ENCODE measurements at regions not wholly inside any gene's neighbourhood (a gene's known extent, or its start where the extent isn't known, plus 50 kb on each side); places are given as distances from the start of the nearest gene placed in this dataset.

DNA sequence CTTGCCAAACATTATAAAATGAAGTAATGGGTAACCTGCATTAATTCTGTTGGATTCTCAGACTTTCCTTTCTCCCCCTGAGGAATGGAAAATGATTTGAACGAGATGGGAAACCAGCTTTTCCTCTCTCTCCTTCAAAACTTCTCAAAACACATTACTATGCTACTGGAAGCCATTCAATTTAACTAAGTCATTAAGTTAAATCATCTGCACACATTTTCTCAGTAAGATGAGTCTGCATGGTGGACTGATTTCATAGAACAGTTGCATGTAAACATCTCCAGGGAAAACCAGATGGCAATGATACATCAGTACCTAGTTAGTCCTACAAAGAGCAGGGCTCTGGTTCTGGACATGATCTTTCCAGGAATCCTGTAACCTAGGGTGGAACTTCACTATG lies 59.9 kb downstream of the BMP4 start:
- DNase-seq (ENCODE audit: extremely low spot score): no peak
- TF ChIP-seq, protein P1, sequence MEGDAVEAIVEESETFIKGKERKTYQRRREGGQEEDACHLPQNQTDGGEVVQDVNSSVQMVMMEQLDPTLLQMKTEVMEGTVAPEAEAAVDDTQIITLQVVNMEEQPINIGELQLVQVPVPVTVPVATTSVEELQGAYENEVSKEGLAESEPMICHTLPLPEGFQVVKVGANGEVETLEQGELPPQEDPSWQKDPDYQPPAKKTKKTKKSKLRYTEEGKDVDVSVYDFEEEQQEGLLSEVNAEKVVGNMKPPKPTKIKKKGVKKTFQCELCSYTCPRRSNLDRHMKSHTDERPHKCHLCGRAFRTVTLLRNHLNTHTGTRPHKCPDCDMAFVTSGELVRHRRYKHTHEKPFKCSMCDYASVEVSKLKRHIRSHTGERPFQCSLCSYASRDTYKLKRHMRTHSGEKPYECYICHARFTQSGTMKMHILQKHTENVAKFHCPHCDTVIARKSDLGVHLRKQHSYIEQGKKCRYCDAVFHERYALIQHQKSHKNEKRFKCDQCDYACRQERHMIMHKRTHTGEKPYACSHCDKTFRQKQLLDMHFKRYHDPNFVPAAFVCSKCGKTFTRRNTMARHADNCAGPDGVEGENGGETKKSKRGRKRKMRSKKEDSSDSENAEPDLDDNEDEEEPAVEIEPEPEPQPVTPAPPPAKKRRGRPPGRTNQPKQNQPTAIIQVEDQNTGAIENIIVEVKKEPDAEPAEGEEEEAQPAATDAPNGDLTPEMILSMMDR (IDR thresholded peaks at IDR 0.05; ENCODE audit: control extremely low read depth, extremely low read depth, low read depth, missing control alignments): no peak
- CTCF ChIA-PET: no interaction called here
- POLR2A ChIA-PET: no interaction called here

DNA sequence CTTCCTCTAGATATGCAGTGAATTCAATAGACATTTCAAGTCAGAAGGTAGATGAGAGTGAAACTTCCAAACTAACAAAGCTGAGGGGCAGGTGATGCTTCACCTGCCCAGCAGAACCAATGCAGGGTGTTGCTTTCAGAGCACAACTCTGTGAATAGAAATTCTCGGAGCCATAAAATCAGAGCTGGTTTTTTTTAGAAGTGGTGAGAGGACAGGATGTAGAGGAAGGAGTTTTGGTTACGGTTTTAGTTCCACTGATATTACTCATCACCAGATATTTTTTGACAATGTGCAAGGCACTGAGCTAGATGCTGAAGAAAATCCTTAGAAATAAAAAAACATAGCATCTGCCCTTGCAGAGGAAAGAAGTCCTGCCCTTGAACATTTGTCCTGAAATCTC lies 62.2 kb downstream of the BMP4 start:
- peak; percentile 35 for DNase-seq (ENCODE audit: extremely low spot score)
- ChIA-PET CTCF (interaction anchor here (0.8 to 1.6 kb wide), 5 partner anchors 9 to 44 kb away, joined by 3 to 5 read pairs (median 3); no protein-coding TSS in a partner anchor), POLR2A (no interaction called here)
- TF ChIP-seq, protein P1 (IDR thresholded peaks at IDR 0.05; ENCODE audit: control extremely low read depth, extremely low read depth, low read depth, missing control alignments): no peak

DNA sequence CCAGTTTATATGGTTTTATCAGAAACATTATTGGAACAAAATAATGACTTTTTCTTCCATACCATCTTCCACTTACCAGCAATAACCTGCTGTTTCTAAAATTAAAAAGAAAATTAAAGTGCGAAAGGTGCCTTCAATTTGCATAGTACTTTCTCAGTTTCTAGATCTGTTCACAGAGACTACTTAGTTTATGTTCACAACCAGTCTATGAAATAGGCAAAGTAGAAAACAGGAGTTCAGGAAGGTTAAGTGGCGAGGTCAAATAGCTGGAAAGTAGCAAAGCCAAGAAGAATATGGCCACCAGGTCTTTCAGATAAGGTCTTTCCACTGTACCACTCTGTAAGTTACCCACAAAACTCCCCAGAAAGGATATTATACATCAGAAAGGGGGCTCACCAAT lies 63.3 kb downstream of the BMP4 start:
- no peak for DNase-seq (ENCODE audit: extremely low spot score)
- ChIA-PET CTCF (interaction anchor here (1.2 to 1.5 kb wide), 2 partner anchors 10 to 281 kb away, joined by 3 to 5 read pairs; no protein-coding TSS in a partner anchor), POLR2A (no interaction called here)
- TF ChIP-seq, protein P1 (IDR thresholded peaks at IDR 0.05; ENCODE audit: control extremely low read depth, extremely low read depth, low read depth, missing control alignments): no peak

DNA sequence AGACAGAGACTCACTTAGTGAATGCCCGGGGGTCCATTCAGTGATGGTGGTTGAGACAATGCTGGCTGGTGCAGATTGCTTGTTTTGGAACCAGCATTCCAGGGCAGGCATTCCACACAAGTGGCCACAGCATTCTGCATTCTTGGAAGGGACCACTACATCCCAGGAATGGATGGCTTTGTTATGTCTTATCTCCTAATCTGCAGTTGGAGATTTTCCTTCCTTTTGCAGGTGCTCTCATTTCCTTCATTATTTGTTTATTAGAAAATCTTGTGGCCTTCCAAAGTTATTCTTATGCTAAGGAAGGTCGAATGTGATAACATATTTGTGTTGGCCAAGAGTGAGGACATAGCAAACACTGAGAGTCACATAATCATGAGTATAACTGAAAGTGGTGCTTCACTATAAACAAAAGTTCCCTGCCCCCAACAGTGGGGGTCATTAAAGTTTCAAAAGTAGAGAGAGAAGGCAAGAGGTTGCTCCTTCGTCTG lies 66.0 kb downstream of the BMP4 start:
- ChIA-PET POLR2A (no interaction called here), CTCF (no interaction called here)
- DNase-seq (ENCODE audit: extremely low spot score): no peak
- TF ChIP-seq, protein P1 (IDR thresholded peaks at IDR 0.05; ENCODE audit: control extremely low read depth, extremely low read depth, low read depth, missing control alignments): no peak

DNA sequence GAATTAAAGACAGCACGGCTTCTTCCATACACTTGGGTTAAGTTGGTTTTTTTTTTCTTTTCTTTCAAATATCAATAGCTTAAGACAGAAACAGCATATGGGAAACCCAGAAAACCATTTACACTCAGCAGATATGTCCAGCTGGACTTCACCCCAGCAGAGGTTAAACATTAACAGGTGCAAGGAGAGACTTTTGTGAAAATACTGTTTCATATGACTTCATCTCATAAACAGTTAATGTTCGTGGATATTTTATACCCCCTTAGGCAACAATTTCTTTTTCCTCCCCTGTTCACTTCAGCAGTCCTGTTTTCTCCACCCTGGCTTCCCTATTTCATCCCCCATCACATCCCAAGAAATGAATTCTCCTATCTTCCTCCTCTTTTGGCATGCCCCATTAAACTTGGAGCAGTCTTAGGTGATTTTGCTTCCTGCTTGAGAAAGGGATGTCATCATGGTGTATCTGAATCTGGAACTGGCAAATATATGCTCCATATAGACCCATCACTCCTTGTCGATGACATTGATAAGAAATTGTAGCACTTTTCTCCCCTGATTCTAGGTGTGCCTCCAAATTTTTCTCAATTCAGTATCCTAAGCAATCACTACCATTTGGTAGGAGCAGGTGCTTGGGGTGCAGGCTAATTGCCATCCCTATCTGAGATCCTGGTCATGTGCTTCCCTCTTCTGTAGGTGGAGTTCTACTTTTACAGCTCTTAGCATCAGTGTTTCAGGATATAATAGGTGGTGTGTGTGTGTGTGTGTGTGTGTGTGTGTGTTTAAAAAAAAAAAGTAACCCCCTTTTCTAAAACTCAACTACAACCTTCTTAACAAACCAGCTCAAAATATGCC lies 67.9 kb downstream of the BMP4 start:
- POLR2A ChIA-PET: no interaction called here
- no peak for DNase-seq (ENCODE audit: extremely low spot score)
- CTCF ChIA-PET: interaction anchor here (0.9 to 1.8 kb wide), 4 partner anchors 15 to 69 kb away, joined by 3 to 5 read pairs (median 3); no protein-coding TSS in a partner anchor
- TF ChIP-seq, protein P1 (IDR thresholded peaks at IDR 0.05; ENCODE audit: control extremely low read depth, extremely low read depth, low read depth, missing control alignments): no peak

DNA sequence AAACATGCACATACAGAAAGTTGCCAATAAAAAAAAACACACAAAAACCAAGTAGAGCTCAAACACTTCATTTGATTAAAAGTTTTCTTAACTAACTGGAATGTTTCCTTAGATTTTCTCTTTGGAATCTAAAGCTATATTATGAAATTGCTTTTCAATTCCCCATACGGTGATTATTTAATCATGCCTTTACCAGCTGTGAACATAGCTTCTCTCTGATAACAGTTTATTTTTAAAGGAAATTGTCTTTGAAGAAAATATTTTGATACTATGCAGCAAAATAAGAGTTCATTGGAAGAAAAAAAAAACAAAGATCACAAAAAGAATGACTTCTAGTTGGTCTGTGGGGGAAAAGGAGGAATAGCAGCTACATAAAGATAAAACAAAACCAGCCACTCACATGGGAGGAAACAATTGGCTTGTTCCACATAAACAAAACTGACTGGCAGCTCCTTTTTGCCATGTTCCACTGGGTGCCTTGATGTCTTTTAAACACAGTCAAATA lies 71.4 kb downstream of the BMP4 start:
- DNase-seq (ENCODE audit: extremely low spot score): no peak
- ChIA-PET POLR2A (interaction anchor here (1.0 kb wide), 1 partner anchor 271 kb away, joined by 3 read pairs; no protein-coding TSS in a partner anchor), CTCF (interaction anchor here (1.0 to 1.9 kb wide), 3 partner anchors 9 to 37 kb away, joined by 3 to 5 read pairs (median 3); no protein-coding TSS in a partner anchor)
- TF ChIP-seq, protein P1 (IDR thresholded peaks at IDR 0.05; ENCODE audit: control extremely low read depth, extremely low read depth, low read depth, missing control alignments): no peak

Measured in GM10248 (cell line).